ENCODE measurements at regions not wholly inside any gene's neighbourhood (a gene's known extent, or its start where the extent isn't known, plus 50 kb on each side); places are given as distances from the start of the nearest gene placed in this dataset.

DNA sequence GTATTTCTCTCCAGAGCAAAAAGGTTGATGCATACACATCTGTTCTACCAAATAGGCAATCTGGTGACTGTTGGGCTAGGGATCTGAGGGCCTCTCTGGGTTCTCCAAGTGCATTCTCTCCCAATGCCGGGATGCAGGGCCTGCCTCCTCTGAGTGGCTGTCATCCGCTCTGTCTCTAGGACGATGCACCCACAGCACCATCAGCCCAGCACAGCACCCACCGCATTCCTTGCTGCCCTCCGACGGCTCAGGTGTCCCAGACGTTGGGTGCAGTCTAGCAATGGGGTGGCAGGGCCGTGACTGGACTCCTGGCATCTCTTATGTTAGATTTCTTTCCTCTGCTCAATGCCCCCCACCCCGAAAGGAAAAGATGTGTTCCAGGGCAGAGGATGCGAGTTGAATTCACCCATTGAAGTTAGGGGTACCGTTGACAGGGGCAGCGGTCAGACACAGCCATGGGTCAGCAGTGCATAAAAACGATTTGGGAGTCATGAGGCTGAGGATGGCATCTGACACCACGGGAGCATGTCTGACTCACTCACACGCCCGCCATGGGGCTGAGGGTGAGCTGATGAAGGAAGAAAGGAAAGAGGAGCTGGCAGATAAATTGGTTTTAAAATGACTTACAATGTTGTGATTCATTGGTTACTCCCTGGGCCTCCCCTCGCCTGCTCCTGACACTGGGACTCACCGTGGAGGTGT, 93.2 kb upstream of the C14orf180 start:
- no peak for DNase-seq (ENCODE audit: low read depth)
- no peak overlapping the region for H3K4me3 ChIP-seq (ENCODE audit: low read length)
- TF ChIP-seq CTCF (conservative IDR thresholded peaks at IDR 0.05; ENCODE audit: low read length), result no peak

GRCh38 chr14:104494483-104494882, 85.1 kb upstream of the C14orf180 start:
- no peak for TF ChIP-seq CTCF (conservative IDR thresholded peaks at IDR 0.05; ENCODE audit: low read length)
- DNase-seq (ENCODE audit: low read depth), result no peak
- H3K4me3 ChIP-seq (ENCODE audit: low read length), result no peak overlapping the region

GRCh38 chr14:104496095-104496494, 83.5 kb upstream of the C14orf180 start:
- TF ChIP-seq CTCF (conservative IDR thresholded peaks at IDR 0.05; ENCODE audit: low read length), result no peak
- no peak for DNase-seq (ENCODE audit: low read depth)
- H3K4me3 ChIP-seq (ENCODE audit: low read length), result no peak overlapping the region

- DNase-seq (ENCODE audit: low read depth), result no peak
- no peak for TF ChIP-seq CTCF (conservative IDR thresholded peaks at IDR 0.05; ENCODE audit: low read length)
- no peak overlapping the region for H3K4me3 ChIP-seq (ENCODE audit: low read length)
Measured at GRCh38 chr14:104499784-104500760, 79.5 kb upstream of the C14orf180 start.

DNA sequence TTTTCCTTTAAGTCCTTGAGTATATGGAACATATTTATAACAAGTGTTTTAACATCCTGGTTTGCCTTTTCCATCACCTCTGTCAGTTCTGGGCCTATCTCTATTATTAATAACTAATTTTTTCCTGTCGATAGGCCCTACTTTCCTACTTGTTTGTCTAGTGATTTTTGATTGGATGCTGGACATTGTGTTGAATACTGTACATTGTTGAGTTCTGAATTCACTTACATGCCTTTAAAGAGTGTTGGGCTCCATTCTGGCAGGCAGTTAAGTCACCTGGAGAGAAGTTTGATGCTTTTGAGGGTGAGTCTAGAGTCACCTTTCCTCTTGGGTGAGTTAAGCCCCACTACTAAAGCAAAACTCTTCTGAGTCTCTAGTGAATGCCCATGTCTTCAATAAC, 77.5 kb upstream of the C14orf180 start:
- no peak for TF ChIP-seq CTCF (conservative IDR thresholded peaks at IDR 0.05; ENCODE audit: low read length)
- H3K4me3 ChIP-seq (ENCODE audit: low read length), result no peak overlapping the region
- DNase-seq (ENCODE audit: low read depth), result no peak

GRCh38 chr14:104503691-104504090, 75.9 kb upstream of the C14orf180 start:
- DNase-seq (ENCODE audit: low read depth), result no peak
- TF ChIP-seq CTCF (conservative IDR thresholded peaks at IDR 0.05; ENCODE audit: low read length), result no peak
- H3K4me3 ChIP-seq (ENCODE audit: low read length), result no peak overlapping the region

All from AG10803 (cell line).